ENCODE measurements at regions not wholly inside any gene's neighbourhood (a gene's known extent, or its start where the extent isn't known, plus 50 kb on each side); places are given as distances from the start of the nearest gene placed in this dataset.

GRCh38 chr7:52980129-52980528 lies 55.3 kb upstream of the POM121L12 start:
- DNase-seq (ENCODE audit: low spot score) = no peak

GRCh38 chr7:52973126-52973525 lies 62.3 kb upstream of the POM121L12 start:
- DNase-seq (ENCODE audit: low spot score) = no peak

GRCh38 chr7:52962402-52963076 lies 72.9 kb upstream of the POM121L12 start:
- no peak for DNase-seq (ENCODE audit: low spot score)

GRCh38 chr7:52961084-52961483 lies 74.3 kb upstream of the POM121L12 start:
- no peak for DNase-seq (ENCODE audit: low spot score)

GRCh38 chr7:52959878-52960660 lies 75.4 kb upstream of the POM121L12 start:
- no peak for DNase-seq (ENCODE audit: low spot score)

GRCh38 chr7:52959336-52959735 lies 76.1 kb upstream of the POM121L12 start:
- DNase-seq (ENCODE audit: low spot score) = no peak

- DNase-seq (ENCODE audit: low spot score) = no peak
These were observed 76.8 kb upstream of the POM121L12 start for GRCh38 chr7:52958621-52959140.

GRCh38 chr7:52956379-52956915 lies 79.0 kb upstream of the POM121L12 start:
- DNase-seq (ENCODE audit: low spot score) = no peak

- DNase-seq (ENCODE audit: low spot score) = no peak
These were observed 79.9 kb upstream of the POM121L12 start for GRCh38 chr7:52955522-52955921.

- no peak for DNase-seq (ENCODE audit: low spot score)
These were observed 90.5 kb upstream of the POM121L12 start for GRCh38 chr7:52944921-52945320.

GRCh38 chr7:52940481-52940880 lies 95.0 kb upstream of the POM121L12 start:
- no peak for DNase-seq (ENCODE audit: low spot score)

GRCh38 chr7:52938455-52939133 lies 96.8 kb upstream of the POM121L12 start:
- no peak for DNase-seq (ENCODE audit: low spot score)

- no peak for DNase-seq (ENCODE audit: low spot score)
These were observed 98.7 kb upstream of the POM121L12 start for GRCh38 chr7:52936750-52937149.

- DNase-seq (ENCODE audit: low spot score) = no peak
These were observed 106.8 kb upstream of the POM121L12 start for GRCh38 chr7:52928591-52928990.

- DNase-seq (ENCODE audit: low spot score) = no peak
These were observed 110.1 kb upstream of the POM121L12 start for GRCh38 chr7:52925332-52925731.

- DNase-seq (ENCODE audit: low spot score) = no peak
These were observed 114.5 kb upstream of the POM121L12 start for GRCh38 chr7:52920977-52921376.

GRCh38 chr7:52917982-52918578 lies 117.4 kb upstream of the POM121L12 start:
- no peak for DNase-seq (ENCODE audit: low spot score)

- no peak for DNase-seq (ENCODE audit: low spot score)
These were observed 123.6 kb upstream of the POM121L12 start for GRCh38 chr7:52911795-52912194.

- no peak for DNase-seq (ENCODE audit: low spot score)
These were observed 124.1 kb upstream of the POM121L12 start for GRCh38 chr7:52911326-52911725.

GRCh38 chr7:52909935-52910334 lies 125.5 kb upstream of the POM121L12 start:
- DNase-seq (ENCODE audit: low spot score) = no peak

- DNase-seq (ENCODE audit: low spot score) = no peak
These were observed 126.3 kb upstream of the POM121L12 start for GRCh38 chr7:52909131-52909530.

GRCh38 chr7:52897713-52898112 lies 137.7 kb upstream of the POM121L12 start:
- no peak for DNase-seq (ENCODE audit: low spot score)
